ENCODE measurements at regions not wholly inside any gene's neighbourhood (a gene's known extent, or its start where the extent isn't known, plus 50 kb on each side); places are given as distances from the start of the nearest gene placed in this dataset.

DNA sequence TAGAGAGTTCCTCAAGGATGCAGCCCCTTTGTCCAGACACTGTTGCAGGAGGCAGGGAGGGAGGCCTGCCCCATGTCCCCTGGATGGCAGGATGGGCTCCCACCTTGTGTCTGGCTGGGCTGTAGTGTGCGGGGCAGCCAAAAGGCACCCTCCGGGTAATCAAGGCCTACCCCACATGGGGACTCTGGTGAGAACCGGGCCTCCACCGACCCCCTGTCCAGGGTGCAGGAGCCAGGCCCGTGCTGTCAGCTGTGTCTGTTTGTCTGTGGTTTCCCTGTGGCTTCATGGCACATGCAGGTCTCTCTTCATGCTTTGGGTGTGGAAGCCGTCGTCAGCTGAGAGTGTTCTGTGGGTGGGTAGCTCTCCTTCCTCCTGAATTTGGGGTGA is 1240.9 kb downstream of the BRD1 start:
- DNase-seq: no peak

DNA sequence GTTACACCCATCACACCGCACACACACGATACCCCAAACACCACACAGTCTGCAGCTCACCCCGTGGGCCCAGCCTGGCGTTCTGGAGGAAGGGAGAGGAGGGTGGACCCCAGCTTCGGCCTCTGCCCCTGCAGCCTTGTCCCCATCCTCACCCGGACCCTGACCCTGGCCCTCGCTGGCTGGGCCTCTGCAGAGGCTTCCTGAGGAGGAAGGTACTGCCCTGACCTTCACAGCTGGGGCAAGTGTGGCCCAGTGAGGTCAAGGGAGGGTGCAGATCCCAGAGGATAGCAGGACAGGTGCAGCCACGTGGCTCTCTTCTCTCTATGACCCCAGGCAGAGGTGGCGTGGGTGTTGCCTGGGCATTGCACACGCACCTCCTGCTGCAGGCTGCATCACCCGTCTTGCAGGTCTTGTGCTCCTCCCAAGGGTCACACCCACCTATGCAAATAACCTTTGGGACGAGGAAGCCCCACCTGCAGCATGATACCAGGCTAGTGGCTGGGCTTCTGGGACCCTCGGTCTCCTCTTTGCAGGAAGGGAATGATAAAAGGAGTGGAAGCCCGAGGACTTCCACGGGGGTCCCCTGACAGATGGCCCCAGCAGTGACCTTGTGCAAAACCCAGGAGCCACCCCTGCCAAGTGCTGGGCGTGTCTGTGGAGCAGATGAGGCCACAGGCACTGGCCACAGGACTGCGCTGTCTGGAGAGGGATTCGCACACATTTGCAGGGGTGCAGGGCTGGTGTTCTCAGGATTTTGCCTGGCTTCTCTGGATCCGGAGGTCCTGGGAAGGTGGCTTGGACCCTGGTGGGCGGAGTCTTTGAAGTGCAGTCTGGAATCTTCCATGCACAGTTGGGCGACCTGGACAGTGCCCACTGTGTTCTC is 1241.5 kb downstream of the BRD1 start:
- DNase-seq: no peak

DNA sequence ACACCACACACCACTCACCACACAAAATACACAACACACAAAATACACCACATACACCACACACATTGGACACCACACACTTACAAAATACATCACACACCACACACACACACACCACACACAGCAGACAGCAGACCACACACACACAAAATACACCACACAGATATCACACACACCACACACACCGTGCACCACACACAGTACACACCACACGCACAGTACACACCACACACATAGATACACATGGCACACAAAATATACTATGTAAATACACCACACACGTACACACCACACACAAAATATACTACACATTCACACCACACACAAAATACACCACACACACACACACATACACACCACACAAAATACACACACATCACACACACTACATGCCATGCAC is 1243.5 kb downstream of the BRD1 start:
- no peak for DNase-seq

GRCh38 chr22:48581796-48582469 is 1245.7 kb downstream of the BRD1 start:
- no peak for DNase-seq

GRCh38 chr22:48581205-48581766 is 1246.4 kb downstream of the BRD1 start:
- no peak for DNase-seq

- no peak for DNase-seq
Measured at GRCh38 chr22:48580481-48580970, 1247.1 kb downstream of the BRD1 start.

- no peak for DNase-seq
Measured at GRCh38 chr22:48579928-48580309, 1247.8 kb downstream of the BRD1 start.

GRCh38 chr22:48579043-48579927 is 1248.4 kb downstream of the BRD1 start:
- no peak for DNase-seq

DNA sequence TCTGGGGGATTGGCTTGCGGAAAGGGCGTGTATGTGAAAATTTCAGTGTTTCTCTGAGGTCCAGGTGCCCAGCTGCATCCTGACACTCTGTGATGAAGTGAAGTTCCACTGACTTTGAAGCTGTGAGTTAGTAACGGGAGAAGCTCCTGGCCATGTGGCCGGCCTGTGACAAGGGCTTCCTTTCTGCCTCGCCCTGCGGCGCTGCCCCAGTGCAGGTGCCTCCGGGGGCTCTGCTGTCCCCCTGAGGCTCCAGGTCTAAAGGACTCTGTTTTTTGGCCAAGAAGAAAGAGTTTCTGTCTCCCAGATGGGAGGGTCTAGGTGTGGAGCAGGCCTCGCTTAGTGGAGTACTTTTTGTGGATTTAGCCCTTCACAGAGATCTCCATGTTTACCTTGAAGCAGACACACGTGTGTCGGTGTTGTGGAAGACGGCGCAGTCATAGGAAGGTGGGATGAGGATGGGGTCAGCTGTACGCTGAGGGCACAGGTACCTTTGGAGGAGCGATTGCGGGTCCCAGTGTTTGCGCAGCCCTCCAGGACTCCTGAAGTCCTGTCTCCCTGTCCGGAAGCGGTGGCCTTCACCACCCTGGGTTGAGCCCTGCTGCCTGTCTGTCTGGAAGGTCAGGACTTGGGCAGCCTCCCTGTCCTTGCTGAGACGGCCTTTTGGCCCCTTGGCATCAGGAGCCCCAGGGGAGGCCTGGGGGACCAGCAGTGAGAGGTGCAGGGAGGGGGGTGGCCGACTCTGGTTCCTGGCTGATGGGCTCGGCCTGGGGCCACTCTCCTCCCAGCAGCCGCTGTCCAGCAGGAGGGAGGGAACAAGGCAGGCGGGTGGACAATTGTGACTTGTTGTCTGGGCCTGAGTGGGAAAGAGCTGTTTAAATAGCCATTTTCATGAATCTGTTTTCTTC is 1249.3 kb downstream of the BRD1 start:
- no peak for DNase-seq

DNA sequence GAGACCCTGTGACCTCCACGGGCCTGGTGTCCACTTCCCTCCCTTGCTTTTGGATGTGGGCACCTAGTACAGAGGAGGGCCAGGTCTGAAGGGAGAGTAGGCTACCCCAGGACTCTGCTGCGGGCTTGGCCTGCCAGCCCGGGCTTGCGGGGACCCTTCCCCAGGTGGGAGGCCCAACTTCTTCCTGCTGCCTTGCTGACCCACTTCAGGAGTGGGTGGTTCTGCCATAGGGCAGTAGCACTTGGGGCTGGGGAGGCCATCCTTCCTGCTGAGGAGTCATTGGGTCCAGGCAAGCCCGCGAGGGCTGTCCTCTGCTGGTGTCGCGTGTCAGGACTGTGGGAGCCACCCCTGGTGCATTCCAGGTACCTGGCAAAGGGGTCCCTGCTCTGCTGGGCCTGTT is 1250.0 kb downstream of the BRD1 start:
- no peak for DNase-seq

DNA sequence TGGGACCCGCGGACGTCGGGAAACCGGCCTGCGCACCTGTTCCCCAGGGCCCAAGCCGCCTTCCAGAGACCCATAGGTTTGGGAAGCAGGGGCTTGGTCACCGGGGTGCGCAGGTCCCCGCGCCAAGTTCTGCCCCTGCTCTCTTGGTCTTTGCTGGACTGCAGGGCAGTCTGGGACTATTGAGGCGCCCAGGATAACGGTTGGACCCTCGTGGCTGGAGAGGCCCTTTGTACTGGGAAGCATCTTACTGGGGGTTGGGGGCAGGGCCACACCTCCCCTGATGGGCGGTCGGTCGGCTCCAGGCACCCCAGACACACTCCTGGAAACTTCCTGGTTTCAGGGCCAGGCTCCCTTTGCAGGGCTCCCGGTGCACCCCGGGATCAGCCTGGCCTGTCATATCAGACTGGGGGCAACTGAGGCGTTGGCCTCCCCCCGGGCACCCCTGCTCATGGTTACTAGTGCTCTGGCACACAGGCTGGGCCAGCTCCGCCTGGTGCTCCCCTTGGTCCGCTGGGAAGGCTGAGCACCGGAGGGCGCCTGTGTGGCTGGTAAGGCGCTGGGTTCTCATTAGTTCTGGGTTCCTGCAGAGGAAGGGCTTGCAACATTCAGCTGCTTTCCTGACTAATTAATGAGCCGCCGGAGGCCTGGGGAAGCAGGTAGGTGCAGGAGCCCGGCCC is 1250.5 kb downstream of the BRD1 start:
- DNase-seq: no peak

DNA sequence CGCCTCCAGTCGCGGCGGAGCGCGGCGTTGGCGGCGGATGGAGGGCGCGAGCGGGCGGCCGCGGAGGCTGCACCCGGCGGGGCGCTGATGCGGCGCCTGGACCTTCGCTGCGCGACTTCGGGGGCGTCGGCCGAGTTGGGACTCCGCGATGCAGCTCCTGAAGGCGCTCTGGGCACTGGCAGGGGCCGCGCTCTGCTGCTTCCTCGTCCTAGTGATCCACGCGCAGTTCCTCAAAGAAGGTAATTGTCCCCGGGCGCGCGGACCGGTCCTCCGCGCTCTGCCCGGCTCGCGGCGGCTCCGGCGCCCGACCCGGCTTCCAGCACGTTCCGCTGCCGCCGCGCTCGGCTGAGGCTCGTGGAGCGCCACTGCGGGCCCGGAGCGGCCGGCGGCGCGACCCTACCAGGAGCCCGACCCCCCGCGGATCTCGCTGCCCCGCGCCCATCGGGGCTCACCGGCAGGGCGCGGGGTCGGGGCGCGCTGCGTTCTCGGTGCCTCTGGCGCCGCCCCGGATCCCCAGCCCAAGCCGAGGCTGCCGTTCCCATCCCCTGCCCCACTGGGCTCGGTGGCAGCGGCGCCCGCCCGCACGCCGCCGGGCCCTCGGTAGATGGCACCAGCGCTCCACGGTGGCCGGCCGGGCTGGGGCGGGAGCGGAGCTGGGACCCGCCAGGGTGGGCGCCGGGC is 1251.2 kb downstream of the BRD1 start:
- no peak for DNase-seq

DNA sequence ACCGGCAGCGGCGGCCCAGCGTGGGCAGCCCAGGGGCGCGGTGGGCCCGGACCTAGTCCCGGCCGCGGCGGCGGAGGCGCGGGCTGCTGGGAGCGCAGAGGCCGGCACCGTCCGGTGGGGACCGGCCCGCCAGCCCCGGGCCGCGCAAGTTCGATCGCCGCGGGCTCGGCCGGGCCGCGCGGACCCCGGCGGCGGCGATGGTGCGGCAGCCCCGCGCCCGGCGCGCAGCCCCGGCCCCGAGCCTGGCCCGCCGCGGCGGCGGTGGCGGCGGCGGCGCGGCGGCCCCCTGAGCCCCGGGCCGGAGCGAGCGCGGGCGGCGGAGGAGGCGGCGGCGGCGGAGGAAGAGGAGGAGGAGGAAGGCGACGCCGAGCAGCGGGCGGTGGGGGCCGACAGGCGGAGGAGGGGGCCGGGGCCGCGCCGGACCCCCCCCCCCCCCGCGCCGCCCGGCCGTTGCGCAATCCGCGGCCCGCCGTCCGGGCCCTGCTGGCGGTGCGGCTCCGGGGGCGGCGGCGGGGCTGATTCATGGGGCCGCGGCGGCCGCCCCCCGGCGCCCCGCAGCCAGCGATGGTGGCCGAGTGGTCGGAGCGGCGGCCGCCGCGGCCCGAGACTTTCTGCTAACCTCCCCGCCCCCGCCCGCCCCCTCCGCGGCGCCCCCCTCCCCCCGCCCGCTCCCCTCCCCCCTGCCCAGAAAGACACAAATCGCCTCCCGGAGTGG is 1251.9 kb downstream of the BRD1 start:
- no peak for DNase-seq

GRCh38 chr22:48574776-48575617 is 1252.7 kb downstream of the BRD1 start:
- no peak for DNase-seq

GRCh38 chr22:48573766-48574165 is 1253.9 kb downstream of the BRD1 start:
- no peak for DNase-seq

- DNase-seq: no peak
Measured at GRCh38 chr22:48572951-48573350, 1254.7 kb downstream of the BRD1 start.

DNA sequence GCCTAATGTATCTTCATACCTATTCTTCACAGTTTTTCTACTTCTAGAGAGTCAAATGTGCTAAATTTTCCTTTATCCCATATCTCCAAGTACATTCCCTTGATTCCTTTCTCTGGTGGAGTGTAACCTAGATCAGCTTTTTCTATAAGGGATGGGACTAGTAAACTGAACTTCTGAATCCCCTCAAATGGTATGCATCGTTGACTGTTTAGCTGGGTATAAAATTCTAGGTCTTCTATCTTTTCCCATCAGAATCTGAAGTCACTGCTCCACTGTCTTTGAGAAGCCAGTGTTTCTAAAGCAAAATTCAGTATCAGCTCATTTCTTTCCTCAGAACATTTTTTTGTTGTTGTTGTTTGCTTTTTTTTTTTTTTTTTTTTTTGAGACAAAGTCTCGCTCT is 1256.8 kb downstream of the BRD1 start:
- DNase-seq: no peak

DNA sequence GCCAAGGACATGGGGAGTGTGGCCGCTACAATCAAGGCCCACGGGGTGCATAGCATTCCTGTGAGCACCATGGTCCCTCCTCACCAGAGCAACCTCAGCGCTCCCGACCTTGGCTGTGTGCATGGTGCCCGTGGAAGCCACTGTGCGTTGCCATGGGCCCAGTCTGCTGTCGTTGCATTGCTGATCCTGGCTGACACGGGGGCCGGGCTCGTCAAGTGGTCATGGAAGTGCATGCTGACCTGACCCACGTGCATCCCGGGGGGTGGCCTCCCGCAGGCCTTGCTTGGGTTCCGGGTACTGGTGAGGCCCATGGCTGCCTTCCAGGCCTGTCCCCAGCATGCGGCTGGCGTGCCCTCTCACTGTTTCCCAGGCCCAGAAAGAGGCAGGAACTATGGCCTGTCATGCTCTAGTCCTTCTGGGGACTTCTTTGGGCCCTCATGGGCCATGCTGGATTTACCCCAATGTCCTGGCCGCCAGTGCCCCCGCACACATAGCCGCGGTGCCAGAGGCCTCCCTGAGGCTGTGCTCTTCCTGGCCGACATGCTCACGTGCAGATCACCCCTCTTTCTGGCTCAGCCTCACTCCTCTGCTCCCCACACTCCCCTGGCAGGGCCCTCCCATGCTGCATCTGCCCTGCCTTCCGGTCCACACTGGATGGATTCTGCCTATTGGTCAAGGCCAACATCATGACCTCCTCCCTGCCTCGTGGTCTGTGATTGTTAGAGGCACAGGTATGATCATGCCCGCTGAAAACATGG is 1258.0 kb downstream of the BRD1 start:
- DNase-seq: no peak
